Astrocyte (in vitro differentiated cells and primary cell): ENCODE measurements at regions not wholly inside any gene's neighbourhood (a gene's known extent, or its start where the extent isn't known, plus 50 kb on each side); places are given as distances from the start of the nearest gene placed in this dataset.
A peak's percentile ranks its signal among the peaks of the same experiment; 100 is the strongest.

Source experiments
- DNase-seq: peaks from one replicate; pipeline ENCODE4 v3.0.0-alpha.2; 2010; ENCODE audit warnings: low read depth
- FAIRE-seq: peaks from 2 replicates; lab custom pipeline; 2011; peaks lifted over from hg19 to GRCh38; lab: Jason Lieb, UNC
- H2AFZ ChIP-seq: 2 replicates; pipeline ENCODE4 v1.6.0; 2012; ENCODE audit warnings: low read depth, low read length, inconsistent platforms
- H3K27ac ChIP-seq: 2 replicates; pipeline ENCODE4 v1.5.1; 2011; ENCODE audit warnings: low read depth, low read length, inconsistent platforms
- H3K27me3 ChIP-seq: 2 replicates; pipeline ENCODE4 v1.6.0; 2011; ENCODE audit warnings: low read length, inconsistent platforms; ENCODE audit not compliant: insufficient read depth
- H3K36me3 ChIP-seq: 2 replicates; pipeline ENCODE4 v1.5.1; 2011; ENCODE audit warnings: low read length, inconsistent platforms; ENCODE audit not compliant: insufficient read depth
- H3K4me1 ChIP-seq: 2 replicates; pipeline ENCODE4 v1.5.1; 2011; ENCODE audit warnings: low read length, inconsistent platforms; ENCODE audit not compliant: insufficient read depth
- H3K4me2 ChIP-seq: 2 replicates; pipeline ENCODE4 v1.6.0; 2012; ENCODE audit warnings: low read length, inconsistent platforms
- H3K4me3 ChIP-seq: 2 replicates; pipeline ENCODE4 v1.5.1; 2011; ENCODE audit warnings: low read depth, mild to moderate bottlenecking, low read length, inconsistent platforms; ENCODE audit not compliant: insufficient read depth
- H3K79me2 ChIP-seq: 2 replicates; pipeline ENCODE4 v1.6.0; 2012; ENCODE audit warnings: mild to moderate bottlenecking, low read length, inconsistent platforms; ENCODE audit not compliant: insufficient read depth
- H3K9ac ChIP-seq: 2 replicates; pipeline ENCODE4 v1.6.0; 2012; ENCODE audit warnings: mild to moderate bottlenecking, low read length, inconsistent platforms
- H3K9me3 ChIP-seq: 2 replicates; pipeline ENCODE4 v1.5.1; 2012; ENCODE audit warnings: low read depth, mild to moderate bottlenecking, low read length, inconsistent platforms; ENCODE audit not compliant: insufficient read depth
- H4K20me1 ChIP-seq: 2 replicates; pipeline ENCODE4 v1.6.0; 2012; ENCODE audit warnings: low read length, inconsistent platforms; ENCODE audit not compliant: insufficient read depth
- H3K27ac Mint-ChIP-seq: one replicate; pipeline ENCODE4 v1.8.0; 2021; ENCODE audit warnings: mild to moderate bottlenecking, mixed read lengths; ENCODE audit not compliant: unreplicated experiment
- H3K27me3 Mint-ChIP-seq: one replicate; pipeline ENCODE4 v1.8.0; 2021; ENCODE audit warnings: low read depth, mixed read lengths; ENCODE audit not compliant: unreplicated experiment
- H3K36me3 Mint-ChIP-seq: one replicate; pipeline ENCODE4 v1.8.0; 2021; ENCODE audit warnings: low read depth, mixed read lengths; ENCODE audit not compliant: unreplicated experiment
- H3K4me1 Mint-ChIP-seq: one replicate; pipeline ENCODE4 v1.8.0; 2021; ENCODE audit warnings: low read depth, mixed read lengths; ENCODE audit not compliant: unreplicated experiment
- H3K4me3 Mint-ChIP-seq: one replicate; pipeline ENCODE4 v1.8.0; 2021; ENCODE audit warnings: mild to moderate bottlenecking, moderate library complexity, mixed read lengths; ENCODE audit not compliant: unreplicated experiment
- H3K9me3 Mint-ChIP-seq: one replicate; pipeline ENCODE4 v1.8.0; 2021; ENCODE audit warnings: mild to moderate bottlenecking, mixed read lengths; ENCODE audit not compliant: unreplicated experiment
- EZH2 ChIP-seq: IDR thresholded peaks from 2 replicates; pipeline ENCODE4 v1.6.1; 2012; ENCODE audit warnings: mild to moderate bottlenecking, low read length, inconsistent platforms; ENCODE audit not compliant: insufficient read depth
- TF ChIP-seq, protein P1 (sequence below): IDR thresholded peaks from 2 replicates; pipeline ENCODE4 v1.5.1; 2011; ENCODE audit warnings: low read depth, mild to moderate bottlenecking, inconsistent platforms, low read length, moderate library complexity; ENCODE audit not compliant: insufficient read depth

DNA sequence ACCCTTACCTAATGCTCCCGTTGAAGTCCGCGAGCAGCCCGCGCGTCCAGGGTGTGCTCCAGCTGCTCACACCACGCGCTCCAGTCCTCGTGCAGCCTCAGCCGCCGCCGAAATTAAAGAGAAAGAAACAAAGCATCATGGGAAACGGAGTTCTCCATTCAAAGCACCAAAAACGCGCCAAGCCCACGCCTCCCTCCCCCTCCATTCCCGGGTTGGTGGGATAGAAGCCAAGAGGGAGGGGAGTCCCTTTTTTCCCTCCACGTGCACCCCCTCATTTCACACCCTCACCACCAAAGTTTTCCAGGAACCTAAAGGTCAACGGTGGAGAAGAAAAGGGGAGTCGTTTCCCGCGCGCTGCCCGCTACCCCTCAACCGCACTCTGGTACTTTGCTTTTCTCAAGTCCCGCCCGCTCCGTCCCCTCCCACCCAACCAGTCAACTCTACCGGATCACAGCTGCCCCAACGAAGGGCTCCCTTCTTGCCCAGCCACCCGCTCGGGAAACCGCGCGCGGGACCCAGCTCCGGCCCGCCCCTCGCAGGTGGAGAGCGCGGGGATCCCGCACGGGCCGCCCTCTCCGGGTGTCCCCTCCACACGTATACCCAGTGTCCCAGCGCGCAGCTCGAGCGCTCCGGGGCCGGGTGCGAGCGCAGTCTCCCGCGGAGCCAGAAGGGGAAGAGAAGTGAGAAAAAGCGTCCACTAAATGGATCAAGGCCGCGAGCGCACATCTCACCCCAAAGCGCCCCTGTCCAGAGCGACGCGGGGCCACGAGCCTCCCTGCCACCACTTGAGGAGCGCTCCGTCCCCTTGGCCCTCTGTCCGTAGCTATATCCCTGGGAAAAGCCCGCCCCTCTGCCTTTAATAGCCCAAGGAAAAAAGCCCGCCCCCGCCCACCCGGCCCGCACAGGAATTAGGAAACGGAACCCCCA lies 65.1 kb upstream of the CCDC160 start:
- Histone ChIP-seq H3K4me3 (peak overlapping the region; percentile 39), H4K20me1 (no peaks in the 10 kb centered on the region), H3K79me2 (no peaks in the 10 kb centered on the region), H3K9me3 (no peaks in the 10 kb centered on the region), H3K9ac (no peak overlapping the region), H3K4me2 (peak overlapping the region; percentile 88), H3K27ac (no peak overlapping the region), H3K4me1 (peaks cover 2% of the 10 kb centered on the region), H2AFZ (peak overlapping the region; percentile 52), H3K27me3 (peaks cover 11% of the 10 kb centered on the region), H3K36me3 (no peaks in the 10 kb centered on the region)
- peaks cover 2% of the 10 kb centered on the region for H3K9me3 Mint-ChIP-seq
- TF ChIP-seq, protein P1, sequence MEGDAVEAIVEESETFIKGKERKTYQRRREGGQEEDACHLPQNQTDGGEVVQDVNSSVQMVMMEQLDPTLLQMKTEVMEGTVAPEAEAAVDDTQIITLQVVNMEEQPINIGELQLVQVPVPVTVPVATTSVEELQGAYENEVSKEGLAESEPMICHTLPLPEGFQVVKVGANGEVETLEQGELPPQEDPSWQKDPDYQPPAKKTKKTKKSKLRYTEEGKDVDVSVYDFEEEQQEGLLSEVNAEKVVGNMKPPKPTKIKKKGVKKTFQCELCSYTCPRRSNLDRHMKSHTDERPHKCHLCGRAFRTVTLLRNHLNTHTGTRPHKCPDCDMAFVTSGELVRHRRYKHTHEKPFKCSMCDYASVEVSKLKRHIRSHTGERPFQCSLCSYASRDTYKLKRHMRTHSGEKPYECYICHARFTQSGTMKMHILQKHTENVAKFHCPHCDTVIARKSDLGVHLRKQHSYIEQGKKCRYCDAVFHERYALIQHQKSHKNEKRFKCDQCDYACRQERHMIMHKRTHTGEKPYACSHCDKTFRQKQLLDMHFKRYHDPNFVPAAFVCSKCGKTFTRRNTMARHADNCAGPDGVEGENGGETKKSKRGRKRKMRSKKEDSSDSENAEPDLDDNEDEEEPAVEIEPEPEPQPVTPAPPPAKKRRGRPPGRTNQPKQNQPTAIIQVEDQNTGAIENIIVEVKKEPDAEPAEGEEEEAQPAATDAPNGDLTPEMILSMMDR, result no peak
- no peak for TF ChIP-seq EZH2
- no peaks in the 10 kb centered on the region for H3K36me3 Mint-ChIP-seq
- H3K27ac Mint-ChIP-seq, result peak overlapping the region; percentile 73
- peak overlapping the region; percentile 88 for H3K4me3 Mint-ChIP-seq
- no peaks in the 10 kb centered on the region for H3K4me1 Mint-ChIP-seq
- peaks cover 10% of the 10 kb centered on the region for H3K27me3 Mint-ChIP-seq
- FAIRE-seq (no peak), DNase-seq (no peak)

DNA sequence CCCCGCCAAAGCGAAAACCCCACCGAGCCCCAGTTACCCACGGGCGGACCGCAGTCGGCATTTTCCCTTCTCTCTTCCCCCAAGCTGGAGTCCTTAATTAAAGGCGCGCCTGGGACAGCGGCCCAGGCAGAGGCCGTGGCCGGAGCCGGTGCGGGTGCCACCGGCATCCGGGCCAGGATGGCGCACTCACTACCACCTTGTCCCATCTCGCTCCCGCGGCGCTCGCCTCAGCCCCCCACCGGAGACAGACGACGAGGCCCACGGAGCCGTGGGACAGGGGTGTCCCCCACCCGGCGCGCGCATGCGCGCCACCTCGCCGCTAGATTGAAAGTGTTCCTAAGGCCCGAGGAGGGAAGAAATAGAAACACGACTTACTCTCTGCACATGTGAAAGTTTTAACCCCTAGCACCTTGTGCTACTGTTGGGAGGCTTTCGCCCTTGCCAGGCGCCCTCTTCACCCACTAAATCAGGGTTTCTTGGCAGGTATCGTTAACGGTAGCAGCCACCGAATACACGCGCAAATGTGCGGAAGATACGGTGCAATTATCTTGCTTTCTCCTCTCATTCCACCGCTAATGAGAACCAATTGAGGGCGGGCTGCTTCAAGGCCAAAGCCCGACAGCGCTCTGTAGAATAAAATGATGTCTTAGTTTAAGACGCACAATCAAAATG lies 64.3 kb upstream of the CCDC160 start:
- Histone ChIP-seq H3K4me2 (peak overlapping the region; percentile 88), H4K20me1 (no peaks in the 10 kb centered on the region), H3K79me2 (no peaks in the 10 kb centered on the region), H3K4me3 (peak overlapping the region; percentile 55), H2AFZ (peak overlapping the region; percentile 69), H3K9me3 (no peaks in the 10 kb centered on the region), H3K36me3 (no peaks in the 10 kb centered on the region), H3K4me1 (peaks cover 2% of the 10 kb centered on the region), H3K9ac (no peak overlapping the region), H3K27ac (no peak overlapping the region), H3K27me3 (peaks cover 11% of the 10 kb centered on the region)
- Mint-ChIP-seq H3K36me3 (no peaks in the 10 kb centered on the region), H3K4me1 (no peaks in the 10 kb centered on the region), H3K4me3 (peak overlapping the region; percentile 87), H3K27me3 (peaks cover 10% of the 10 kb centered on the region), H3K27ac (no peak overlapping the region), H3K9me3 (peaks cover 2% of the 10 kb centered on the region)
- FAIRE-seq, result peak; percentile 62
- TF ChIP-seq, protein P1, result no peak
- TF ChIP-seq EZH2, result no peak
- DNase-seq, result no peak
